ENCODE measurements at regions not wholly inside any gene's neighbourhood (a gene's known extent, or its start where the extent isn't known, plus 50 kb on each side); places are given as distances from the start of the nearest gene placed in this dataset.

GRCh38 chrX:79443121-79443520 is 76.0 kb upstream of the ITM2A start:
- H3K36me3 ChIP-seq: no peaks in the 10 kb centered on the region
- DNase-seq (no peak), ATAC-seq (ENCODE audit: low FRiP score in 2 of 2) (no peak)
- no peak overlapping the region for H3K27ac ChIP-seq
- H3K4me1 ChIP-seq: no peaks in the 10 kb centered on the region
- no peak overlapping the region for H3K4me3 ChIP-seq
- TF ChIP-seq CTCF (IDR thresholded peaks at IDR 0.05) (no peak), POLR2A (IDR thresholded peaks at IDR 0.05) (no peak), POLR2AphosphoS5 (IDR thresholded peaks at IDR 0.05) (no peak), EP300 (IDR thresholded peaks at IDR 0.05) (no peak)
- no peaks in the 10 kb centered on the region for H3K27me3 ChIP-seq
- H3K9me3 ChIP-seq: no peaks in the 10 kb centered on the region
- WGBS, 2 donors: 76 to 85% methylated on average over 1 of the region's 1 CpG

- Histone ChIP-seq H3K4me1 (no peaks in the 10 kb centered on the region), H3K4me3 (no peak overlapping the region), H3K36me3 (no peaks in the 10 kb centered on the region), H3K27ac (no peak overlapping the region), H3K9me3 (no peaks in the 10 kb centered on the region), H3K27me3 (no peaks in the 10 kb centered on the region)
- WGBS, 2 donors: 75 to 91% methylated on average over 5 of the region's 5 CpGs
- DNase-seq (no peak), ATAC-seq (ENCODE audit: low FRiP score in 2 of 2) (no peak)
- TF ChIP-seq EP300 (IDR thresholded peaks at IDR 0.05) (no peak), POLR2AphosphoS5 (IDR thresholded peaks at IDR 0.05) (no peak), POLR2A (IDR thresholded peaks at IDR 0.05) (no peak), CTCF (IDR thresholded peaks at IDR 0.05) (no peak)
Observed at GRCh38 chrX:79440336-79440735, 73.2 kb upstream of the ITM2A start.
